PC-3 (cell line): ENCODE measurements at regions not wholly inside any gene's neighbourhood (a gene's known extent, or its start where the extent isn't known, plus 50 kb on each side); places are given as distances from the start of the nearest gene placed in this dataset.

ENCODE experiments used
- ATAC-seq: fragments of 200-7000 bp; cut with Tn5 transposase; 2 replicates; pipeline ENCODE4 v1.9.1; 2020; ENCODE audit warnings: mild to moderate bottlenecking, moderate library complexity
- BruUV-seq: library from RNA; stranded (reverse); fragments of 400-500 nt; replicated peaks from 2 replicates; lab custom pipeline; 2021; lab: Mats Ljungman, UMichigan
- CTCF ChIA-PET: fragments of 300-600 bp; sonication (Branson Sonifier 250); formaldehyde crosslinking; loops from one replicate; lab custom pipeline; 2022; ENCODE audit warnings: antibody characterized with exemption; lab: Charles Lee
- POLR2A ChIA-PET: fragments of 300-600 bp; sonication (Branson Sonifier 250); formaldehyde crosslinking; loops from one replicate; lab custom pipeline; 2022; ENCODE audit warnings: antibody characterized with exemption; ENCODE audit not compliant: unreplicated experiment; lab: Charles Lee
- DNase-seq: peaks from one replicate; pipeline ENCODE4 v3.0.0-alpha.2; 2015
- H2AFZ ChIP-seq: fragments of 300-600 bp; sonication (generic); 2 replicates; pipeline ENCODE4 v1.6.0; 2016; ENCODE audit warnings: antibody characterized with exemption, low read length
- H3F3A ChIP-seq: fragments of 300-600 bp; sonication (generic); one replicate; pipeline ENCODE4 v1.6.0; 2017; ENCODE audit warnings: antibody characterized with exemption, low read length, control low read depth, mild to moderate bottlenecking; ENCODE audit not compliant: unreplicated experiment
- H3K27ac ChIP-seq: fragments of 300-600 bp; sonication (generic); 2 replicates; pipeline ENCODE4 v1.5.1; 2016; ENCODE audit warnings: mild to moderate bottlenecking, low read length
- H3K27me3 ChIP-seq: fragments of 300-600 bp; sonication (generic); 2 replicates; pipeline ENCODE4 v1.6.1; 2016; ENCODE audit warnings: low read length, mixed read lengths
- H3K36me3 ChIP-seq: fragments of 300-600 bp; sonication (generic); 2 replicates; pipeline ENCODE4 v1.6.1; 2016; ENCODE audit warnings: low read depth, mixed run types, low read length, mixed read lengths
- H3K4me1 ChIP-seq: fragments of 300-600 bp; sonication (generic); 2 replicates; pipeline ENCODE4 v1.5.1; 2016; ENCODE audit warnings: low read length; ENCODE audit not compliant: insufficient read depth
- H3K4me2 ChIP-seq: fragments of 300-600 bp; sonication (generic); 2 replicates; pipeline ENCODE4 v1.6.0; 2016; ENCODE audit warnings: low read length
- H3K4me3 ChIP-seq: fragments of 300-600 bp; sonication (generic); 2 replicates; pipeline ENCODE4 v1.5.1; 2016; ENCODE audit warnings: mild to moderate bottlenecking, low read length, mixed read lengths
- H3K79me2 ChIP-seq: fragments of 300-600 bp; sonication (generic); 2 replicates; pipeline ENCODE4 v1.6.1; 2017; ENCODE audit warnings: low read length, mixed read lengths
- H3K9ac ChIP-seq: fragments of 300-600 bp; sonication (generic); 2 replicates; pipeline ENCODE4 v1.6.0; 2016; ENCODE audit warnings: mild to moderate bottlenecking, low read length
- H3K9me2 ChIP-seq: fragments of 300-600 bp; sonication (generic); replicated peaks from 2 replicates; pipeline ENCODE4 v1.6.1; 2016; ENCODE audit warnings: mixed run types, low read length, mixed read lengths
- H3K9me3 ChIP-seq: fragments of 300-600 bp; sonication (generic); 2 replicates; pipeline ENCODE4 v1.6.1; 2016; ENCODE audit warnings: low read length, mixed read lengths
- H4K20me1 ChIP-seq: fragments of 300-600 bp; sonication (generic); 2 replicates; pipeline ENCODE4 v1.6.1; 2016; ENCODE audit warnings: low read length, mixed read lengths
- CTCF ChIP-seq: fragments of 300-600 bp; sonication (generic); conservative IDR thresholded peaks from 2 replicates; pipeline ENCODE4 v1.5.1; 2017; ENCODE audit warnings: antibody characterized with exemption, low read depth, mild to moderate bottlenecking, low read length
- EZH2 ChIP-seq: fragments of 300-600 bp; sonication (generic); IDR thresholded peaks from one replicate; pipeline ENCODE4 v1.6.1; 2017; ENCODE audit warnings: antibody characterized with exemption, mild to moderate bottlenecking, low read length; ENCODE audit not compliant: unreplicated experiment
- EZH2phosphoT487 ChIP-seq: fragments of 300-600 bp; sonication (generic); IDR thresholded peaks from 2 replicates; pipeline ENCODE4 v1.6.1; 2018; ENCODE audit warnings: mild to moderate bottlenecking, antibody characterized with exemption, low read length, borderline replicate concordance
- intact Hi-C: fragments of 100-400 bp; cut with micrococcal nuclease; formaldehyde crosslinking; loops from 2 replicates; pipeline ENCODE4 v1.9.0; 2023

- Histone ChIP-seq H3K9me3 (0 out of 2 replicates have a peak, but pooled peaks cover 5% of the 10 kb centered on the region), H3K9me2 (no peaks in the 10 kb centered on the region), H3K4me3 (no peak overlapping the region), H3F3A (no peaks in the 10 kb centered on the region), H3K36me3 (no peaks in the 10 kb centered on the region), H3K4me1 (no peaks in the 10 kb centered on the region), H3K27ac (no peak overlapping the region), H2AFZ (no peak overlapping the region), H4K20me1 (no peaks in the 10 kb centered on the region), H3K4me2 (no peak overlapping the region), H3K9ac (no peak overlapping the region), H3K27me3 (no peaks in the 10 kb centered on the region), H3K79me2 (no peaks in the 10 kb centered on the region)
- BruUV-seq = no TSS peak
- intact Hi-C loops = no loop called here
- POLR2A ChIA-PET = no interaction called here
- TF ChIP-seq CTCF = no peak
- no peak for TF ChIP-seq EZH2
- TF ChIP-seq EZH2phosphoT487 = no peak
- no peak for DNase-seq
- CTCF ChIA-PET = no interaction called here
- ATAC-seq = no peak
Measured at GRCh38 chr22:44616461-44616860, 85.5 kb upstream of the PRR5 start.

- no peak for ATAC-seq
- Histone ChIP-seq H3K4me3 (no peak overlapping the region), H4K20me1 (no peaks in the 10 kb centered on the region), H3K9ac (no peak overlapping the region), H3K79me2 (no peaks in the 10 kb centered on the region), H3K27ac (no peak overlapping the region), H2AFZ (no peak overlapping the region), H3K27me3 (no peaks in the 10 kb centered on the region), H3K4me2 (no peak overlapping the region), H3K9me2 (no peaks in the 10 kb centered on the region), H3F3A (no peaks in the 10 kb centered on the region), H3K36me3 (no peaks in the 10 kb centered on the region), H3K4me1 (no peaks in the 10 kb centered on the region), H3K9me3 (0 out of 2 replicates have a peak, but pooled peaks cover 5% of the 10 kb centered on the region)
- ChIA-PET CTCF (no interaction called here), POLR2A (no interaction called here)
- TF ChIP-seq EZH2phosphoT487 (no peak), EZH2 (no peak), CTCF (no peak)
- no peak for DNase-seq
- intact Hi-C loops = no loop called here
- BruUV-seq = no TSS peak
Measured at GRCh38 chr22:44615602-44616180, 86.3 kb upstream of the PRR5 start.

- ChIA-PET POLR2A (no interaction called here), CTCF (no interaction called here)
- H3K9ac ChIP-seq = no peak overlapping the region
- no TSS peak for BruUV-seq
- no peak overlapping the region for H3K4me2 ChIP-seq
- H3F3A ChIP-seq = no peaks in the 10 kb centered on the region
- ATAC-seq (no peak), DNase-seq (no peak)
- H3K9me3 ChIP-seq = 0 out of 2 replicates have a peak, but pooled peaks cover 5% of the 10 kb centered on the region
- no peaks in the 10 kb centered on the region for H3K4me1 ChIP-seq
- H4K20me1 ChIP-seq = no peaks in the 10 kb centered on the region
- intact Hi-C loops = no loop called here
- H3K27ac ChIP-seq = no peak overlapping the region
- TF ChIP-seq EZH2phosphoT487 (no peak), CTCF (no peak), EZH2 (no peak)
- no peak overlapping the region for H2AFZ ChIP-seq
- no peaks in the 10 kb centered on the region for H3K36me3 ChIP-seq
- H3K79me2 ChIP-seq = no peaks in the 10 kb centered on the region
- H3K9me2 ChIP-seq = no peaks in the 10 kb centered on the region
- H3K4me3 ChIP-seq = no peak overlapping the region
- H3K27me3 ChIP-seq = no peaks in the 10 kb centered on the region
Measured at GRCh38 chr22:44615146-44615545, 86.9 kb upstream of the PRR5 start.
